Non-pigmented ciliary epithelial cell (primary cell): ENCODE measurements at regions not wholly inside any gene's neighbourhood (a gene's known extent, or its start where the extent isn't known, plus 50 kb on each side); places are given as distances from the start of the nearest gene placed in this dataset.

ENCODE experiments used
- DNase-seq: peaks from one replicate; pipeline ENCODE4 v3.0.0-alpha.2; 2010; ENCODE audit warnings: low read depth

DNA sequence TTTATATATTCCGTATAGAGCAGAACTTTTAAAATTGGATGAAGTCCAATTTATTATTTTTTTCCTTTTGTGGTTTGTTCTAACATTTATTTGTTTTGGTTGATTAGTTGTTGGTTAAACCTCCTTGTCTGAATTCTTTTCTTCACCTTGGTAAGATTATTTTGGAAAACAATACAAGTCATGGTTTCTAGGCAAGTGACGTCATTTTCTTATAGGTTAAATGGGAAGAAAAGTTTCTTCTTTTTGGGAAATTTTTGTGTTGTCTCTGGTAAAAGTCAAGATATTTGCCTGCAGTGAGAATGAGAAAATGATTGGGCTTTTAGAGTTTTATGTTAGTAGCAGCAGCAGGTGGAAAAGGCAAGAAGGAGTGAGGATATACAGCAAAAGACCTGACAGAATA is 197.9 kb downstream of the OTOR start:
- DNase-seq, result no peak

DNA sequence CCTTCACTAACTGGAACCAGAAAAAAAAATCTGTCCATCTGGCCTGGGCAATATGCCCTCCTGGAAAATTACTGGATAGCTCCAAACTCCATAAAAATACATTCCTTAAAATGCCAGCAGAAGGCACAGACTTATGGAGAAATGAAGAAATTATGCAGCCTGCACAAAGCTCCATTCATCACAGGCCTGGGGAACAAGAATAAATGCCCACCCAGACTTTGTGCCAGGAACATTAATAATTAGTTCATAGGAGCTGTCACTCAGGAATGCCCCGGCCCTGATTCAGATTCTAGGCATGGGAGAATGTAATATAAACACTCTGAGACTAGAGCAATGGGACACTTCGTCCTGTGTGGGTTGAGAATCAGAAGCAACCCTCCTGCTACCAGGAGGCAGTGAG is 199.3 kb downstream of the OTOR start:
- DNase-seq, result no peak

DNA sequence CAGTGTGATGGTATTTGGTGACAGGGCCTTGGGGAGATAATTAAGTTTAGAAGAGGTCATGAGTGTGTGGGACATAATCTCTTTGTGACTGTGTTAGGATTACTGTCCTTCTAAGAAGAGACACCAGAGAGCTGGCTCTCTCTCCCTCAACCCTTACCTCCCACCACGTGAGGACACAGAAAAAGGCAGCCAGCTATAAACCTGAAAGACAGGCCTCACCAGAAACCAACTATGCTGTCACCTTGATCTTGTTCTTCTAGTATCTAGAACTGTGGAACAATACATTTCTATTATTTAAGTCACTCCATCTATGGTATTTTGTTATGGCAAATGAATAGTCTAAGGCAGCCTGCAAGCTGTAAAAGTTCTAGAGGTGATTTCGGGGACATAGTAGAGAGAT is 203.7 kb downstream of the OTOR start:
- DNase-seq, result no peak

DNA sequence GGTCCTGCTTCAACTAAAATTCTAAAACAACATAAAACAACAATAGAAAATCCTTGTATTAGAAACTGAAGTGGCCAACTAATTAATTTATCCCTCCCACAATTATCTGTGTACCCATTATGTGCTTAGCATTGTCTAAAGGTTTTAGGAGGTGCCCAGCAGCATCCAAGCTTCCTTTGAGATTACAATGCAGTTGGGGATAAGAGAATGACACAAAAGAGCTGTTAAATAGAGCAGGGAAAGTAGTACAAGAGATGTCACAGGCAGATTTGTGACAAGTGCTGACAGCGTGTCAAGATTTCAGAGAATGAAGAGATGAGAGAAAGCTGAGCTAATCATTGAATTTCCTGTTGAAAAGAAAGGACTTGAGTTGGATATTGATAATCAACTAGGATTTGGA is 204.8 kb downstream of the OTOR start:
- no peak for DNase-seq

DNA sequence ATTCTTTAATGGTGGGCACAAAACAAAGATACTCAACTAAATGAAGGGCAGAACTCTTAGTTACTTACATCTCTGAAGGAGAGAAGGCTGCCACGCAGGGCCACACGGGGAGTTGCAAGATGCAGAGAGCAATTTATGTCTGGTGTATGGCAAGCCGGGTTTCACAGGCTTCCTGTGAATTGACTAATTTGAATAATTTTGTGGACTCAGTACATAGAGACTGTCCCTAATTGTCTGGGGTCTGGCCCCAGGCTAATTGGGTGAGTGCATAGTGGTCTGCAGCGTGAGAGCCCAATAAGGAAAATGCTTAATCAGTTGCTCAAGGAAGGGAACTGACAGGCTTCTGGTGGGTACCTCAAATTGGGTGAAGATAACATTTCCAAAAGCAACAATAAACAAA is 205.7 kb downstream of the OTOR start:
- DNase-seq, result no peak

DNA sequence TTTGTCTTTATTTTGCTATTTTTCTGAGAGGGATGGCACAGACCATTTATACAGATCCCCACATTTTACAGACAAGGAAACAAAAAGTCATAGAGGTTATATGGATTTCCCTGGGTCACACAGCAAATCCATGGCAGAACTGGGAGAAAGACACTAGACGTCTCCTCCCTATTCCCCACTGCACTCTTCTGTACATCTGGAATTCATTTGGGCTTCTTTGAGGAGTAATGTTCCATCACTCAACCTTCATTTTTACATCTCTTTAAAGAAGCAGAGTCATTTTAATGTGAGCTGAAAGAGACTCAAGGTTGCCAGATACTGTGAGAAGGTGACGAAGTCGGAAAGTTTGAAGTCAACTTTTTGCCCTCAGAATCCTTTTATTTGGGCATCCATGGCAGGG is 207.3 kb downstream of the OTOR start:
- no peak for DNase-seq

DNA sequence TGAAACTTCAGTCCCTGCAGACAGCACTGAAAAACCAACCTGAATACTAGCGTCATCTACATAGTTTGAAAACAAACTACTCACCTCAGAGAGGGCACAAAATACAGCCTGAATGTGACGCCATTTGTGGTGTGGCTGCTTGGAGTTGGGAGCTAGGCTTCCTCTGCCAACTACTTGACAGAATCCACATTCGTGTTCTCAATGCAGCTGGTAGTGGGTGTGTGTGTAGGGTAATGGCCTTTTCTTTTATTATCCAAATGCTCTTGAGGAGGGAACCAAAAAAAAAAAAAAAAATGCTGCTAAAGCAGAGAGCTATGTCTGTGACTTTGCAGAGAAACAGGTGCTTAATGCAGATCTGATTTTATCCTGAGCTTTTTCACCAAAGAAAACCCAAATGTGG is 207.8 kb downstream of the OTOR start:
- no peak for DNase-seq

DNA sequence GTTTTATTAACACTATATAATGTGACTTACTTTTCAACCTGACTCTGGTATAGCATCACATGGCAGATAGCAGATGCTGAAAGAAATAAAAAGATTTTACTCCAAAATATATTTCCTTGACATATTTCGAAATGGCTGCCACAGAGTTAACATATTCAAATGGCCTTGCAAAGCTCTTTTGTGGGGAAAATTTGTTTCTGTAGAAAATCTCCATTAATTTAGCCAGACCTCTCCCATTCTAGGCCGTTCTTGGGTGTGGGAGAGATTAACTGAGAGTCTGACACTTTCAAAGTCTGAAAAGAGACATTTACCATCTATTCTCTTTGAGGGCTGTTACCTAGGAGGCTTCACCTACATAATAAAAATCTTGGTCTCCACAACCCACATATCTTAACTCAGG is 217.2 kb downstream of the OTOR start:
- DNase-seq, result no peak

DNA sequence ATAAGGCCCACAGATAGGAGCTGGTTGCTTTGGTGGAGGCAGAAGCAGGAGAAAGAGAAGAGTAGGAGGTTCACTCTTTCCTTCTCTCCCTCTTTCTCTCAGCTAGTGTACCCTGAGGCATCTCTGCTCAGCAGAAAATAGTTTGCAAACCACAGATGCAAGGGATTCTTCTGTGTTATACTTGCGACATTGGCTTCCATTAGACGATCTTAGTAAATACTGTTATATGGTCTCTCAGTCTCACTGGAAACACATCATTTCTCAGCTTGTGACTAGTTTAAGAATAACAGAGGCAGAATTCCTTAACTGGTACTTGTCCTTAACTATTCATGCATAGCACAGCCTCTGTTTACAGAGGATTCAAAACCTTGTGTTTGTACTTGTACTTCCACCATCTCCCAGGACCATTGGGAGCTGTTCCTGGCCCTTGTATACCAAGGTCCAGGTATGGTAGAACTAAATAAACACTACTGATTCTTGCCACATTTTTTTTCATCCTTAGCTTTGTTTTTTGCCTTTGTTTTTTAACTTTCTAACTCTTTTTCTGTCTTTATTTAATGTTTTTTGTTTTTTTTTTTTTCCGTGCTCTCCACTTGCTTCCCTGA is 218.2 kb downstream of the OTOR start:
- no peak for DNase-seq

DNA sequence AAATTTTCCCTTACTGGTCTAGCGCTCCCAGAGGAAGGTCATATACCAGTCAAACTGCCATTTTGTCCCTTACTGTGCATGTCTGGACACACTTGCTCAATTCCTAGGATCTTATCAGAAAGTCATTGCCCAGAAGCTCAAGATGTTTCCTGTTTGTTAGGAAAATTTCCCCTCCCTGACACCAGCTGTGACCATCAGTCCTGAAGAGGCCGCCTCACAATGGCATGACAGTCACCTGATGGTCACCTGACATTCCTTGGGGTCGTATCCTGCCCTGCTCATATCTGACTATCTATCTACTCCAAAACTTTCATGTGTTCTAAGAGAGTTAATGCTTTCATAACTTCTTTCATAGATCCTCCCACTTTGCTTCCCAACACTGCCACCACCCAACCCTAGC is 219.9 kb downstream of the OTOR start:
- DNase-seq, result no peak

DNA sequence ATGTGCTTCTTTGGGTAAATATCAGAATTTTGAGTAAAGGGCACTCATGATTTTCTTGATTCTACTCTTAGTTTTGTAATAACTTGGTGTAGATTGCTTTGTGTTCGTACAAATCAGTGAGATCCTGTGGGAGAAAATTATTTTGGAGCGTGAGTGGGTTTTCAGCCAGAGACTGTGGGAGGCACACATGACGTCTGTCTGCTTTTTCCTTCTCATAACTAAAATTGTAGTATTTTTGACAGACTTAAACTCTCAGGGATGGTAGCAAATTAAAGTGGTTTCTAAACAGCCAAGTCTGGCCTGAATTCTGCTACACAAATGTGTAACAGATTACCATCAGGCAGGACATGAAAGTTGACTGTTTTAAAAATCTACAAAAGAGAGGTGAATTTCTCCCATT is 222.6 kb downstream of the OTOR start:
- DNase-seq, result no peak

DNA sequence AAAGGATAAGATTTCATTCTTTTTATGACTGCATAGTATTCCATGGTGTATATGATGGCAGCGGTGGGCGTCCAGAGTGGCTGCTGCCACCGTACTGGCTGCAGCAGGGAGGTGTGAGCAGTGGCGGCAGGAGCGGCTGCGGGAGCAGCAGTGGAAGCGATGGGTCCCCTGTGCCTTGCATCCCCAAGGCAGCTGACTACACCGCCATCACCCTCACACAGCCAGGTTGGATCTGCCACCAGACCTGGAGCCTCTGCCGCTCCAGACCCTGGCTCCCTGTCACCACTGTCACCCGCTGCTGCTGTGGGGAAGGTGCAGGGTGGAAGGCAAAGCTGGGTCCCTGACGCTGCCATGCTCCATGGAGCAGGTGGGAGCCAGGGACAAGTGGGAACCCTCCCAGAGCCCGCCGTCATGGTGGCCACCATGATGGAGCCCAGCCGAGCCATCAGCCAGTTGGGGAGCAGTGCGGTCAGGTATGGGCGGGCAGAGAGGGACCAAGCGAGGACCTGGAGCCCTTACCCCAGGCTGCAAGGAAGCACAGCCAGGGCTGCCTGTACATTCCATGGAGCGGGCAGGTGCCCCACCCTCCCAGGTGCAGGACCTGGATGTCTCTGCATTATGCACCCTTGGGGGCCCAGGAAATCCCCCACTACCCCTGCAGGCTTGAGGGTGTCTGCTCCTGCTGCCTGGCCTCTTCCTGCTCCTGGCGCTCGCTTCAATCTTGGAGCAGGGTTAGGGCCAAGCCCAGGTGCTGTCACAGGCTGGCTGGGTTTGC is 226.1 kb downstream of the OTOR start:
- no peak for DNase-seq

DNA sequence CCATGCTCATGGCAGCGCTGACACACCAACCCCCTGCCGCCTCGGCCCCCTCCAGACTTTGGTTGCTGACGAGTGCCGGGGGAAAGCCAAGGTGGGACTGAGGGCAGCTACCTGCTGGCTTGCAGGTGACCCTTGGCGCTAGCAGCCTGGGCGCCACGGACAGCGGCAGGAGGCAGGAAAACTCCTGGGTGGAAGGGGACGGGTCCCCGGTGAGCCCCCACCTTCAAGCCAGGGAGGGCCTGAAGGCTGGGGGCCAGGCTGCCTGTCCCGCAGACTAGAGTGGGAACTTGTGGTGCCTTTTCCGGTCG is 226.7 kb downstream of the OTOR start:
- DNase-seq, result no peak

DNA sequence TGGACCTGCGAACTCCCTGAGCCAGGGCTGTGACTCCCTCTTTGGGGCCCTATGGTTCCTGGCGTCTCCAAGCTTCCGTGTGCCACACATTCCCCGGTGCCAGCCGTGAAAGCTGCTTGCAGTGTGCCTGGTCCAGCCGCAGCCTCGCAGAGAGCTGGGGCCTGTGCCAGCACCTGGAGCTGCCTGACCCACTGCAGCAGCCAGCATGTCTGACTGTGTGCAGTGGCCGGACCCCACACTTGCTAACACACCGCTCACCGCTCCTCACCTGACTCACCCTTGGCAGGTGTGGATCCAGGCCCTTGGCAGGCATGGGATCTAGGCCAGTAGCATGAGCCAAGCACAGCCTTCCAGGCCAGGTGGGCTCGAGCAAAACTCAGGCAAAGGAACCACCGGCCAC is 227.5 kb downstream of the OTOR start:
- DNase-seq, result no peak

DNA sequence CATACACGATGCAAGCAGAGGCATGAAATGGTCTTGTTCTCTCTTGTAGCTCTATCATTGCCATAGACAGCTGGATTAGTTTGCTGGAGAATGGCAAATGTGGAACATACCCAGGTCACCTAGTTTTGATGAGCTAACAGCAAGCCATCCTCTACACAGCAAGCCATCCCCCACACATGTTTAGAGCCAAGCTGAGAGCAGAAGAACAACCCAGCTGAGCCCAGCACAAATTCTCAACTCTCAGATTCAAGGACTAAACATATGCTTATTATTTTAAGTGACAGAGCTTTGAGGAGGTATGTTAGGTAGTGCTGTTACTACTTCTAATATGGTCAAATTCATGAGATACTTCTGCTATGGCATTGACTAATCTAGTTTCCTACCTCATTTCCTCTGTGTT is 230.3 kb downstream of the OTOR start:
- no peak for DNase-seq

DNA sequence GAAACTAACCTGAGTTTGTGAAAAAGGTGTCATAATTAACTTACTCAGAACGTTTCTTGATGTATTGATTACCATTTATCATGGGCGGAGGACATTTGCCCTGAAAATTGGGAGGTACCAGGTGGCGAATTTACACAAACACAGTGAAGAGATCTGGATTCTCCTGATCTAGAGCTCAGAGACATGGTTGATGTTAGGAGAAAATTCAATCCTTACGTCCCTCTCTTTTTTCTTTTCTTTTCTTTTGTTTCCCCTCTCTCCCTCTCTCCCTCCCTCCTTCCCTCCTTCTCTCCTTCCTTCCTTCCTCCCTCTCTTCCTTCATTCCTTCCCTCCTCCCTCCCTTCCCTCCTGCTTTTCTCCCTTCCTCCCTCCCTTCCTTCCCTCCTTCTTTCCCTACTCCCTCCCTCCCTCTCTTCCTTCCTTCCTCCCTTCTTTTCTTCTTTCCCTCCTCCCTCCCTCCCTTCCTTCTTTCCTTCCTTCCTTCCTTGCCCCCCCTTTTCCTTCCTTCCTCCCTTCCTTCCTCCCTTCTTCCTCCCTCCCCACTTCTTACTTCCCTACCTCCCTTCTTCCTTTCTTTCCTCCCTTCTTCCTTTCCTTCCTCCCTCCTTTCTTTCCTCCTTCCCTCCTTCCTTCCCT is 234.1 kb downstream of the OTOR start:
- DNase-seq, result no peak

DNA sequence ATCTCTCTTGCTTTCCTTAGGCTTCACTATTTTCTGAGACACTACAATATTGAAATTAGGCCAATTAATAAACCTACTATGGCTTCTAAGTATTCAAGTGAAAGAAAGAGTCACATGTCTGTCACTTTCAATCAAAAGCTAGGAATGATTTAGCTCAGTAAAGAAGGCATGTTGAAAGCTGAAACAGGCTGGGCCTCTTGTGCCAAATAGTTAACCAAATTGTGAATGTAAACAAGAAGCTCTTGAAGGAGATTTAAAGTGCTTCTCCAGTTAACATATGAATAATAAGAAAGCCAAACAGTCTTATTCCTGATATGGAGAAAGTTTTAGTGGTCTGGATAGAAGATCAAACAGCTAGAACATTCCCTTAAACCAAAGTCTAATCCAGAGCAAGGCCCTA is 236.3 kb downstream of the OTOR start:
- no peak for DNase-seq

DNA sequence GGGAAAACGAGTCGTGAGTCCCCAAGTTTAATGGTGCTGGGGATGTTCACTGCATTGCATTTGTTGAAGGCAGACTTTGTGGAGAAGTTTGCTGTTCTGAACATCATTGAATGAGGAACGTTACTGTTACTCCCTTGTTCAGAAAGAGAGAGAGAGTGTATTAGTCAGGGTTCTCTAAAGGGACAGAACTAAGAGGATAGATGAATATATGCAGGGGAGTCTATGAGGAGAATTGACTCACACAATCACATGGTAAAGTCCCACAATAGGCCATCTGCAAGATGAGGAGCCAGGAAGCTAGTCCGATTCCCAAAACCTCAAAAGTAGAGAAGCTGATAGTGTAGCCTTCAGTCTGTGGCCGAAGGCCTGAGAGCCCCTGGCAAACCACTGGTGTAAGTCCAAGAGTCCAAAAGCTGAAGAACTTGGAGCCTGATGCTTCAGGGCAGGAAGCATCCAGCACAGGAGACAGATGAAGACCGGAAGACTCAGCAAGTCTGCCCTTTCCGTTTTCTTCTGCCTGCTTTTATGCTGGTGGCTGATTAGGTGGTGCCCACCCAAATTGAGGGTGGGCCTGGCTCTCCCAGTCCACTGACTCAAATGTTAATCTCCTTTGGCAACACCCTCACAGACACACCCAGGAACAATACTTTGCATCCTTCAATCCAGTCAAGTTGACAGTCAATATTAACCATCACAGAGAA is 223.5 kb upstream of the PCSK2 start:
- DNase-seq, result no peak

DNA sequence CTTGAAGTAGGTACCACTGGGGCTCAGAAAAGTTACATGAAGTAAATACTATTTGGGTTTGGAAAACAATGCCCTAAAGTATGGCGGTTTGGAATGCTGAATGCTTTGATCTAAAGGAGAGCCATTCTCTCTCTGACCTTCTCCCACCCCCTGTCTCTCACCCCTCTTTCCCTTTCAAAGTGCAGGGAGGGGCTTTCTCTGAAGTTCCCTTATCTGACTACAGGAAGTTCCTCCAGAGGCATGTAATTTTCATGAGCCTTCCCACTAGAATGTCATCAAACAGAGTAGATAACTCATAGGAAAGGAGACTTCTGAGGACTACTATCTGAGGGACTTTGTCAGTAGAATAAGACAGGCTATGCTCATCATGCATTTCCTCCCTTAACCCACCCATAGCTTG is 216.7 kb upstream of the PCSK2 start:
- DNase-seq, result no peak

DNA sequence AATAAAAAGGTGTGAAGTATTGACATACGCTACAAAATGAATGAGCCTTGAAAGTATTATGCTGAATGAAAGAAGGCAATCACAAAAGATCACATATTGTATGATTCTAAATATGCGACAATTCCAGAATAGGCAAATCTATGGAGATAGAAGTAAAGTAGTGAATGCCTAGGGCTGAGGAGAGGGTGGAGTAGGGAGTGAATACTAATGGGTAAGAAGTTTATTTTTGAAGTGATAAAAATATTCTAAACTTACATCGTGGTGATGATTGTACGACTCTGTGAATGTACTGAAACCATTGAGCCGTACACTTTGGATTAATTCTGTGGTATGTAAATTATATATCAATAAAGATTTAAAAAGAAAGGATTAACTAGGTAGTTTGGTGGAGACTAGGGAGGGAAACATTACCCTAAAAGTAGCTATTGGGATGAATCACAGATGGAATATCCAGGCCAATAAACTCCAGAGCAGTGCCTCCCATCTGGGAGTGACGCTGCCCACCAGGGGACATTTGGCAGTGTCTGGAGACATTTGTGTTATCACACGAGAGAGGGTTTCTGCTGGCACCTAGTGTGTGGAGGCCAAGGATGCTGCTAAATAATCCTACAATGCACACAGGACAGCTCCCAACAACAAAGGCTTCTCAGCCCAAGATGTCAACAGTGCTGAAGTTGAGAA is 214.2 kb upstream of the PCSK2 start:
- DNase-seq, result no peak

DNA sequence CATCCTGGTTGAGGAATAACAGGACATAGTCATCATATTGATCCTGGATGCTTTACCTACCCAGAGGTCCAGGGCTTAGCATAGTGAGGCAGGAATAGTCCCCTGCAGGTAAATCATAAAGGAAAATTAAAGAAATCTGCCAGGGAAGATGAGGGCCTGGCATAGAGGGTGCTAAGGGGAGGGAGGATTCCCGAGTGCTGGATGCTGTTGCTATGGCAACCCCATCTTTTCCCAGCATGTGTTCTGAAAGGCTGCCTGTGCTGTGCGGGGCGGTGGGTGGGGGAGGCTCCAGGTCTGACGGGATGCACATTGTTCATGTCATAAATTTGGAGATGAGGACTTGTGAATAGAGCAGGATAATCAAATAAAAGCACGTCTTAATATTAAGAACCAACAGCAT is 212.6 kb upstream of the PCSK2 start:
- DNase-seq, result no peak

DNA sequence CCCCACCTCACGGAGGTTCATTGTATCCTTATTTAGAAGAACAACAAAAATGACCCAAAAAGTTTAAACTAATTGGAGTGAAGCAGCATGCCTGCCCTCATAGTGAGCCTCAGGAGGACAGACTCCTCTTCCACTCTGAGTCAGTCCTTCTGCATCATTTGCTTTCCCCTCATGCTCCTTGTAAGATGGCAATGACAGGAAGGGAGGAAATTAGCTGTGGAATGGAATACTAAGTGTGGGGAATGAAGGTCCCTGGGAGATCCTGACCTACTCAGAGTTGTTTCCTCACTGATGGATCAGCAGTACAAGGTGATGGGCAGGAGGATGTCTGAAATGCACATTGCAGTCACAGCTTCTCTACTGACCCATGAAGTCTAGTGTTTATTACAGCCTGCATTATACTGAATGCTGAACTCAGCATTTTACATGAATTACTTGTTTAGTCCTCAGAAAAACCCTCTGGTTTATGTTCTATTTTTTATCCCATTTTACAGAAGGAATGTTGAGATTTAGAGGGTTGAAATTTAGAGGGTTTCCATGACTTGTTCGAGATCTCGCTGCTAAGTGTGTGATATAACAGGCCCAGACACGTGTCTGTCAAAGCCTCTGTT is 212.0 kb upstream of the PCSK2 start:
- DNase-seq, result no peak
